GM12874 (cell line): ENCODE measurements at regions not wholly inside any gene's neighbourhood (a gene's known extent, or its start where the extent isn't known, plus 50 kb on each side); places are given as distances from the start of the nearest gene placed in this dataset.

Source experiments
- TF ChIP-seq, protein P1 (sequence below): IDR thresholded peaks from 2 replicates; pipeline ENCODE4 v1.5.1; 2011; ENCODE audit warnings: low read depth, mild to moderate bottlenecking, control low read depth, low read length, moderate library complexity; ENCODE audit not compliant: insufficient read depth

DNA sequence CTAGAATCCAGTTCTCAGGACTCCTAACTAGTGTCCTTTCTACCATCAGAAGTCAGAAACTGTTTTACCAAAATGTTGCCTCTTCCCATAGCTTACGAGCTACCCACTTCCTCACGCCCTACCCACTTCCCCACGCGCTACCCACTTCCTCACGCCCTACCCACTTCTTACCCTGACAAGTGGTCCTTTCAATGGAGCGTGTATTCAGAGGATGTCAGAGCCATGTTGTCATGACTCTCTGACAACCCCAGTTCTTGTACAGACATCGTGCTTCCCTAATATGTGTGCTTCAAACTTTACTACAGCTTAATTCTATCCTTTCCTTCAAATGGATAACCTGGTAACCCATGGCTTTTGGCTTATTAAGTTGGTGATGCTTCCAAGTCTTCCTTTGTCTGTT is 84.8 kb upstream of the PHF14 start:
- TF ChIP-seq, protein P1, sequence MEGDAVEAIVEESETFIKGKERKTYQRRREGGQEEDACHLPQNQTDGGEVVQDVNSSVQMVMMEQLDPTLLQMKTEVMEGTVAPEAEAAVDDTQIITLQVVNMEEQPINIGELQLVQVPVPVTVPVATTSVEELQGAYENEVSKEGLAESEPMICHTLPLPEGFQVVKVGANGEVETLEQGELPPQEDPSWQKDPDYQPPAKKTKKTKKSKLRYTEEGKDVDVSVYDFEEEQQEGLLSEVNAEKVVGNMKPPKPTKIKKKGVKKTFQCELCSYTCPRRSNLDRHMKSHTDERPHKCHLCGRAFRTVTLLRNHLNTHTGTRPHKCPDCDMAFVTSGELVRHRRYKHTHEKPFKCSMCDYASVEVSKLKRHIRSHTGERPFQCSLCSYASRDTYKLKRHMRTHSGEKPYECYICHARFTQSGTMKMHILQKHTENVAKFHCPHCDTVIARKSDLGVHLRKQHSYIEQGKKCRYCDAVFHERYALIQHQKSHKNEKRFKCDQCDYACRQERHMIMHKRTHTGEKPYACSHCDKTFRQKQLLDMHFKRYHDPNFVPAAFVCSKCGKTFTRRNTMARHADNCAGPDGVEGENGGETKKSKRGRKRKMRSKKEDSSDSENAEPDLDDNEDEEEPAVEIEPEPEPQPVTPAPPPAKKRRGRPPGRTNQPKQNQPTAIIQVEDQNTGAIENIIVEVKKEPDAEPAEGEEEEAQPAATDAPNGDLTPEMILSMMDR = no peak

DNA sequence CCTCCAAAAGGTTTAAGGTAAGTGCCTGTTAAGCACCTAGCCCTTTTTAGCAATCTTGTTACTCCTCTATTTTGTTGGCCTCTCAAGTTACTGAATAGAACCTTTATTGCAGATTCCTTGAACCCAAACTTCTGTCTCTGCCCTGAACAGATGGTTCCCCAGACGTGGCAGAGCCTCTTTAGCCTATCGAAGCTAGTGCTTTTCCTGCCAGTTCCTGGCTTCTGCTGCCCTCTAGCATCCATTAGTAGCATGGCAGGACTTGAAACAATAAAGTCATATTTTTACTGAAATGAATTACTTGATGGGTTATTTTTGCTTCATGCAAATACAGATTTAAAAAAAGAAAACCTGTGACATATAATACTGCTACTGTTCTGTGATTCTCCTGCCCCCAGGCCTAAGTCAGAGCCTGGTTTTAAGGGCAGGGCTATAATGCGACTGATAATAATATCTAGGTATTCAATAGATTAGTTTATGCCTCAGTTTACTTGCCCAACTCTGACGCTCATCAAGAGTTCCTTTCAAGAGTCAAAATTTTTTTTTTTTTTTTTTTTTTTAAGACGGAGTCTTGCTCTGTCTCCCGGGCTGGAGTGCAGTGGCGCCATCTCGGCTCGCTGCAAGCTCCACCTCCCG is 84.3 kb upstream of the PHF14 start:
- TF ChIP-seq, protein P1 = peak; percentile 60

DNA sequence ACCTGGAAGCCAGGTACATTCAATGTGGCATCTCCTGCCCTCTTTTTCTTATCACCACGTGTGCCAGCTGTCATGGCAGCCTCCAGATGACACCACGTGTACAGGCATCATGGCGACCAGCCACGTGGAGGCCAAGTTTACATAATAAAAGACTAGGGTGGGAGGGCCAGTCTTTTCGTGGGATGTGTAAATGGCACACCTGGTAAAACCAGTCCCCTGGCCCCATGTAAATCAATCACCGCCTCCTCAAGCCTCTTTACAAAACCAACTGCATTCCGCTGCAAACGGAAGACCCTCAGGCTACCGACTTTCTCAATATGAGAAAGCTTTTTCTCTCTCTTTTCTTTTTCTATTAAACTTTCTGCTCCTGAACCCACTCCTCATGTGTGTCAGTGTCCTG is 65.1 kb upstream of the PHF14 start:
- TF ChIP-seq, protein P1 = no peak

DNA sequence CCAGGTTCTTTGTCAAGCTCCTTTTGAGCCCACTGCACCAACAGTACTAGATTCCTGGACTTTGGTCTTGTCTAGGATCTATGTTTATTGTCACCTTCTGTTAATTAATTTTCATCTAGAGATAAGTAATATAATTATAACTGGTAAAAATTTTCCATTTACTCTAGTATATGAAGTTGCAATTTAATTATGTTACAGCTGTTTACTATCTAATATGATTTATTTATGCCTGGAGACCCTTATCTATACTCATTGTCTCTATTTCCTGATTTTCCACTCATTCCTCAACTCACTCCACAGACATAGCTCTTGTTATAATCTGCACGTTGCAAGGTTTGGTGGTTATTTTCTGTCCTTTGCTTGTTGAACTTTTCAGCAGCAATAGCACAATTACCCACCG is 63.2 kb upstream of the PHF14 start:
- TF ChIP-seq, protein P1 = no peak

DNA sequence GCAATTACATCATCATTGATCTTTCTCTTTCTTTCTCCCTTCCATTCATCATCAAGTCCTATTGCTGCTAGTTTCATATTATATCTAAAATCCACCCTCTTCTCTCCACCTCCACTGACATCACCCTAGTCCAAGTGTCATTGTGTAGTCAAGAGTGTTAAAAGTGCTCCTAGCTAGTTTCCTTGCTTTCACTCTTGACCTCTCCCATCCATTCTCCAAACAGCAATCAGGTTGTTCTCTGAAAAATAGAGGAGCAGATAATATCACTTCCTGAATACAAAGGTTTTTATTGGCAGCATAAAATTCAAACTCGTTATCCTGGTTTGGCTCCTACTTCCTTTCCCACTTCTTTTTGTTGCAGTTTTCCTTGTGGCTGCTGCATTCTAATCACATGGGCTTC is 61.6 kb upstream of the PHF14 start:
- TF ChIP-seq, protein P1 = no peak

DNA sequence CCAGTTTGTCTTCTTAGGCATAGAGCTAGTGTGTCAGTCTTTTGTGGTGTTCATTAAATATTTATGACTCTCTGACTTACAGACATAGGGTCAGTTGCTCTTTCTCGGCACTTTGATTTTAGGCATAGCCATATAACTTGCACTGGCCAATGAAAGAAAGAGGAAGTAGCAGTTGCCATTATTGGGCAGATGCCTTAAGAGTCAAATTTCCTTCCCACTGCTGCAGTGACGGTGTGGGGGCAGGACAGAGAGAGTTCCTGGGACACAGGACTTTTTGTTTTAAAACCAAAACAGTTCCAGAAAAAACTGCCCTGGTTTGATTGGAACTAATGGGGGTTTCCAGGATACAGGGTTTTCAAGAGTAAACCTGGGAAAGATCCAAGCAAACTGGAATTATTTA is 60.2 kb upstream of the PHF14 start:
- TF ChIP-seq, protein P1 = no peak

DNA sequence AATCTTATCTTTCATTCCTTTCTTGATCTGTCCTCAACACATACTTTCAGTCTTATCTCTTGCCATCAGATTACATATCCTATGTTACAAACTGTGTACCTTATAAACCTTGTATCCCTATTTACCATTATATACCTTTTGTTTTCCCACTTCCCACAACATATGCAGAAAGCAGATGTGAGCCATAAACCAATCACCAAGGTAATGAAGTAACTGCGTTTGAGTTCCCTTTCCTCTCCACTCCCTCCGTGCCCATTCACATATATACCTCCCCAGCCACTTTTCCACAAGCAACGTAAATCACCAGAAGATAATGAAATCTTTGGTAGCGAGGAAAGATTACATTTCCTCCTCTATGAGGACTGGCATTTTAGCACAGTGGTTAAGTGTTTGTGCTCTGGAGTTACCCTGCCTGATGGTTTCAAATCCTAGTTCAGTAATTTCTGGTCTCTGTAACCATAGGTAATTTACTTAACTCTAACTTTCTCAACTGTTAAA is 55.5 kb upstream of the PHF14 start:
- TF ChIP-seq, protein P1 = no peak
